ENCODE measurements at regions not wholly inside any gene's neighbourhood (a gene's known extent, or its start where the extent isn't known, plus 50 kb on each side); places are given as distances from the start of the nearest gene placed in this dataset.

DNA sequence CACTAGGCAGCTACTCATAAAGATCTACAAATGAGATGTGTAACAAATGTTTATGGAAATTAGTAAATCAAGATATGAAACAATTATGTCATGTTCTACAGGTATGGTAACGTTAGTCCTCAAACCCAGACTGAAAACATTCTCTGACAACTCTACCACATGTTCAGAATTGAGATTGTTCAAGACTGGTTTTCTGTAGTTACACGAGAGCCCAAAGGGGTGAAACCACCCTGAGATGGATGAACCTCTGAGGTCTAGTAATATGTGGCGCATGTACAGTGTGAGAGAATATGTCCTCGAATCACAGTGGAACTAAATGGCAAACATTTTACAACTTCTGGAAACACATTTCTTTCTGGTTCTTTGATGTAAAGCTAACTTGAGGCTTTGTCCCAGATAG is 614.3 kb downstream of the ZEB2 start:
- no peak for TF ChIP-seq POLR2A (IDR thresholded peaks at IDR 0.05; ENCODE audit: extremely low read depth, insufficient read length)
- TF ChIP-seq, protein P1, sequence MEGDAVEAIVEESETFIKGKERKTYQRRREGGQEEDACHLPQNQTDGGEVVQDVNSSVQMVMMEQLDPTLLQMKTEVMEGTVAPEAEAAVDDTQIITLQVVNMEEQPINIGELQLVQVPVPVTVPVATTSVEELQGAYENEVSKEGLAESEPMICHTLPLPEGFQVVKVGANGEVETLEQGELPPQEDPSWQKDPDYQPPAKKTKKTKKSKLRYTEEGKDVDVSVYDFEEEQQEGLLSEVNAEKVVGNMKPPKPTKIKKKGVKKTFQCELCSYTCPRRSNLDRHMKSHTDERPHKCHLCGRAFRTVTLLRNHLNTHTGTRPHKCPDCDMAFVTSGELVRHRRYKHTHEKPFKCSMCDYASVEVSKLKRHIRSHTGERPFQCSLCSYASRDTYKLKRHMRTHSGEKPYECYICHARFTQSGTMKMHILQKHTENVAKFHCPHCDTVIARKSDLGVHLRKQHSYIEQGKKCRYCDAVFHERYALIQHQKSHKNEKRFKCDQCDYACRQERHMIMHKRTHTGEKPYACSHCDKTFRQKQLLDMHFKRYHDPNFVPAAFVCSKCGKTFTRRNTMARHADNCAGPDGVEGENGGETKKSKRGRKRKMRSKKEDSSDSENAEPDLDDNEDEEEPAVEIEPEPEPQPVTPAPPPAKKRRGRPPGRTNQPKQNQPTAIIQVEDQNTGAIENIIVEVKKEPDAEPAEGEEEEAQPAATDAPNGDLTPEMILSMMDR (IDR thresholded peaks at IDR 0.05; ENCODE audit: low read depth, low read length): no peak
